Choroid plexus epithelial cell (primary cell): ENCODE measurements at regions not wholly inside any gene's neighbourhood (a gene's known extent, or its start where the extent isn't known, plus 50 kb on each side); places are given as distances from the start of the nearest gene placed in this dataset.

Experiments
- DNase-seq: peaks from one replicate; pipeline ENCODE4 v3.0.0-alpha.2; 2010; ENCODE audit warnings: low read depth
- H3K4me3 ChIP-seq: 2 replicates; pipeline ENCODE4 v1.5.1; 2011; ENCODE audit warnings: low read depth, mild to moderate bottlenecking, control low read depth, low read length, moderate library complexity
- TF ChIP-seq, protein P1 (sequence below): conservative IDR thresholded peaks from 2 replicates; pipeline ENCODE4 v1.5.1; 2011; ENCODE audit warnings: low read depth, mild to moderate bottlenecking, control low read depth, inconsistent platforms, low read length, moderate library complexity

GRCh38 chr1:216814576-216815259 is 91.5 kb upstream of the ESRRG start:
- TF ChIP-seq, protein P1, sequence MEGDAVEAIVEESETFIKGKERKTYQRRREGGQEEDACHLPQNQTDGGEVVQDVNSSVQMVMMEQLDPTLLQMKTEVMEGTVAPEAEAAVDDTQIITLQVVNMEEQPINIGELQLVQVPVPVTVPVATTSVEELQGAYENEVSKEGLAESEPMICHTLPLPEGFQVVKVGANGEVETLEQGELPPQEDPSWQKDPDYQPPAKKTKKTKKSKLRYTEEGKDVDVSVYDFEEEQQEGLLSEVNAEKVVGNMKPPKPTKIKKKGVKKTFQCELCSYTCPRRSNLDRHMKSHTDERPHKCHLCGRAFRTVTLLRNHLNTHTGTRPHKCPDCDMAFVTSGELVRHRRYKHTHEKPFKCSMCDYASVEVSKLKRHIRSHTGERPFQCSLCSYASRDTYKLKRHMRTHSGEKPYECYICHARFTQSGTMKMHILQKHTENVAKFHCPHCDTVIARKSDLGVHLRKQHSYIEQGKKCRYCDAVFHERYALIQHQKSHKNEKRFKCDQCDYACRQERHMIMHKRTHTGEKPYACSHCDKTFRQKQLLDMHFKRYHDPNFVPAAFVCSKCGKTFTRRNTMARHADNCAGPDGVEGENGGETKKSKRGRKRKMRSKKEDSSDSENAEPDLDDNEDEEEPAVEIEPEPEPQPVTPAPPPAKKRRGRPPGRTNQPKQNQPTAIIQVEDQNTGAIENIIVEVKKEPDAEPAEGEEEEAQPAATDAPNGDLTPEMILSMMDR = no peak
- DNase-seq = no peak
- H3K4me3 ChIP-seq = no peak overlapping the region

- no peak overlapping the region for H3K4me3 ChIP-seq
- peak; percentile 39 for DNase-seq
- TF ChIP-seq, protein P1 = no peak
Observed at GRCh38 chr1:216812966-216813365, 89.7 kb upstream of the ESRRG start.

GRCh38 chr1:216809649-216810048 is 86.4 kb upstream of the ESRRG start:
- DNase-seq = no peak
- H3K4me3 ChIP-seq = no peak overlapping the region
- TF ChIP-seq, protein P1 = no peak

- H3K4me3 ChIP-seq = no peak overlapping the region
- TF ChIP-seq, protein P1 = no peak
- DNase-seq = no peak
Observed at GRCh38 chr1:216807696-216808095, 84.5 kb upstream of the ESRRG start.

GRCh38 chr1:216805953-216806352 is 82.7 kb upstream of the ESRRG start:
- TF ChIP-seq, protein P1 = no peak
- DNase-seq = no peak
- H3K4me3 ChIP-seq = no peak overlapping the region

DNA sequence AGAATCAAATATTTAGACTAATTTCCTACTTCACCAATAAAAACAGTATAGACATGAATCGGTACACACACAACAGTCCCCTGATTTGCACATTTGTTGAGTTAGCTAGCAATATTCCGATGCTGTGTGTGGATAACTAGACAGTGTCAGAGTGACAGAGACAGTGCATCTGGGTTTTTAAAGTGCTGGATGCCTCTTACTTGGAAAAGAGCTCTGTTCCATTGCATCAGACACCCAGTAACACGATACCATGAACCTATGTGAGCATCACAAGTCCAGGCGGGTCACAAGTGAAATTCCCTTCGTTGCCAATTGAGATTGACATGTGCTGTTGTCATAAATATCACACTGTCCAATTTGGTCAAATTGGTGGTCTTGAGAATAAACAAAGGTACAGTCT is 82.0 kb upstream of the ESRRG start:
- H3K4me3 ChIP-seq = no peak overlapping the region
- TF ChIP-seq, protein P1 = no peak
- no peak for DNase-seq

DNA sequence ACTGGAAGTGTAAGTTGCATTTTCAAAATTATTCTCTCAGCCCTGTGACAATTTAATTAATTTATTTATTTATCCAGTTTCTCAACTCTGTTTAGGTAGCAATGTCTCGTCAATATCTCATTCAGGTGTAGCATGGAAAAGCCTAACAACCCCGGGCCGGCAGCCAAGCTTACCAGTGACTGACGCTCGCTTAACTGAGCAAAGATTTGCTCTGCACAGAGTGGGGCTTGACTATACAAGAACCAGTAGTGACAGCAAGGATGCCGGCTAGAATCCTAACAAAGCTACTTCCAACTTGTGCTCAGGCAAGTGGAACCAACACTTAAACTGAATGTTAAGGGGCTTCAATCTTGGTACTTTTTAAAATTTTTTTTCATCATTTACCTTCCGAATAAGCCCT is 80.9 kb upstream of the ESRRG start:
- no peak for DNase-seq
- no peak overlapping the region for H3K4me3 ChIP-seq
- TF ChIP-seq, protein P1 = no peak
